Smooth muscle cell (in vitro differentiated cells): ENCODE measurements at regions not wholly inside any gene's neighbourhood (a gene's known extent, or its start where the extent isn't known, plus 50 kb on each side); places are given as distances from the start of the nearest gene placed in this dataset.

Experiments
- DNase-seq: peaks from one replicate; lab custom pipeline; 2025; ENCODE audit not compliant: unreplicated experiment; lab: John Stamatoyannopoulos, UW
- H2AFZ ChIP-seq: fragments of 200-600 bp; sonication (generic); 2 replicates; pipeline ENCODE4 v1.6.0; 2016; ENCODE audit warnings: antibody characterized with exemption, low read depth, mild to moderate bottlenecking
- H3F3A ChIP-seq: fragments of 200-600 bp; sonication (generic); 2 replicates; pipeline ENCODE4 v1.6.0; 2017; ENCODE audit warnings: antibody characterized with exemption, low read depth
- H3K27ac ChIP-seq: fragments of 200-600 bp; sonication (generic); 2 replicates; pipeline ENCODE4 v1.5.1; 2016; ENCODE audit warnings: low read depth, mild to moderate bottlenecking
- H3K27me3 ChIP-seq: fragments of 200-600 bp; sonication (generic); 2 replicates; pipeline ENCODE4 v1.6.1; 2016; ENCODE audit warnings: low read depth, mild to moderate bottlenecking
- H3K36me3 ChIP-seq: fragments of 200-600 bp; sonication (generic); 2 replicates; pipeline ENCODE4 v1.5.1; 2016; ENCODE audit warnings: low read depth
- H3K4me1 ChIP-seq: fragments of 200-600 bp; sonication (generic); 2 replicates; pipeline ENCODE4 v1.5.1; 2016; ENCODE audit warnings: low read depth
- H3K4me2 ChIP-seq: fragments of 200-600 bp; sonication (generic); 2 replicates; pipeline ENCODE4 v1.6.0; 2016; ENCODE audit warnings: mild to moderate bottlenecking
- H3K4me3 ChIP-seq: fragments of 200-600 bp; sonication (generic); 2 replicates; pipeline ENCODE4 v1.5.1; 2016; ENCODE audit warnings: mild to moderate bottlenecking
- H3K79me2 ChIP-seq: fragments of 200-600 bp; sonication (generic); 2 replicates; pipeline ENCODE4 v1.6.0; 2016; ENCODE audit warnings: low read depth, mild to moderate bottlenecking
- H3K9ac ChIP-seq: fragments of 200-600 bp; sonication (generic); 2 replicates; pipeline ENCODE4 v1.6.0; 2016; ENCODE audit warnings: low read depth
- H3K9me3 ChIP-seq: fragments of 200-600 bp; sonication (generic); replicated peaks from 2 replicates; pipeline ENCODE4 v1.5.1; 2016; ENCODE audit warnings: low read depth
- H4K20me1 ChIP-seq: fragments of 200-600 bp; sonication (generic); 2 replicates; pipeline ENCODE4 v1.6.0; 2016; ENCODE audit warnings: low read depth
- WGBS: methylation state at CpG from one replicate; pipeline ENCODE4 v1.1.7; 2016; ENCODE audit warnings: low lambda C conversion rate; 5-methylcytosine and 5-hydroxymethylcytosine counted together
- TF ChIP-seq, protein P1 (sequence below): fragments of 200-600 bp; sonication (generic); IDR thresholded peaks from 2 replicates; pipeline ENCODE4 v1.5.1; 2017; ENCODE audit warnings: borderline replicate concordance, mild to moderate bottlenecking, antibody characterized with exemption; ENCODE audit not compliant: insufficient read depth, poor library complexity, severe bottlenecking

DNA sequence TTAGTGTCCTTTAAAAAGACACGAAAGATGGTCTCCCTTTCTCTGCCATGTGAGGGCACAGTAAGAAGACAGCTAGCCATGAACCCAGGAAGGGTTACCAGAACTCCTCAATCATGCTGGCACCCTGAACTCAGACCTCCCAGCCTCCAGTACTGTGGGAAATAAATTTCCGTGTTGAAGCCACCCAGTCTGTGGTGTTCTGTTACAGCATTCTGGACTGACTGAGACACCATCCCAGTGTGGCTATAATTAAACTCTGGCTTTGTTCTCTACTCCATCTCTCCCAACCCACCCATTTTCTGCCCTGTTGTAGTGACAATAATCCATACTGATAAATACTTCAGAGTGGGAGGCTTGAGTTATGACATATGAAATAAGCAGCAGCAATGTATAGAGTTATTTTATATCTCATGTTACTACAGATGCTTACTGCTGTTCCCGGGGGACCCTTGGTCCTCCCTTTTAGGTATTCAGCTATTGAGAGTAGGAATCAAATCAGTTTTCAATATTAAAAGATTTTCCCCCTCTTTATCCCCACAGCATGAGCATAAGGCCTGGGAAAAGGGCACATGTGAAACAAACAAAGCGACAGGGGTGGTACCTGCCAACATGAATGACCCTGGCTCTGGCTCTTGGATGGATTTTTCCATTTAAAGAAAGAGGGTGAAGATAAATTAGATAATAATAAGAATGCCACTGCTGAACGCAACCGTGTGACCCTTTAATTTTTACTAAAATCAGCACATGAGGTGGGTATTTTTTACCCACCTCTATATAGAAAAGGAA is 224.3 kb upstream of the SLC35B3 start:
- no peaks in the 10 kb centered on the region for H3K4me1 ChIP-seq
- no peak for DNase-seq
- no peaks in the 10 kb centered on the region for H3K36me3 ChIP-seq
- no peaks in the 10 kb centered on the region for H3K27me3 ChIP-seq
- H3K4me2 ChIP-seq = no peak overlapping the region
- no peaks in the 10 kb centered on the region for H3K79me2 ChIP-seq
- no peak overlapping the region for H3K9ac ChIP-seq
- 93% methylated on average over 6 of the region's 6 CpGs for WGBS
- no peak overlapping the region for H3K4me3 ChIP-seq
- TF ChIP-seq, protein P1, sequence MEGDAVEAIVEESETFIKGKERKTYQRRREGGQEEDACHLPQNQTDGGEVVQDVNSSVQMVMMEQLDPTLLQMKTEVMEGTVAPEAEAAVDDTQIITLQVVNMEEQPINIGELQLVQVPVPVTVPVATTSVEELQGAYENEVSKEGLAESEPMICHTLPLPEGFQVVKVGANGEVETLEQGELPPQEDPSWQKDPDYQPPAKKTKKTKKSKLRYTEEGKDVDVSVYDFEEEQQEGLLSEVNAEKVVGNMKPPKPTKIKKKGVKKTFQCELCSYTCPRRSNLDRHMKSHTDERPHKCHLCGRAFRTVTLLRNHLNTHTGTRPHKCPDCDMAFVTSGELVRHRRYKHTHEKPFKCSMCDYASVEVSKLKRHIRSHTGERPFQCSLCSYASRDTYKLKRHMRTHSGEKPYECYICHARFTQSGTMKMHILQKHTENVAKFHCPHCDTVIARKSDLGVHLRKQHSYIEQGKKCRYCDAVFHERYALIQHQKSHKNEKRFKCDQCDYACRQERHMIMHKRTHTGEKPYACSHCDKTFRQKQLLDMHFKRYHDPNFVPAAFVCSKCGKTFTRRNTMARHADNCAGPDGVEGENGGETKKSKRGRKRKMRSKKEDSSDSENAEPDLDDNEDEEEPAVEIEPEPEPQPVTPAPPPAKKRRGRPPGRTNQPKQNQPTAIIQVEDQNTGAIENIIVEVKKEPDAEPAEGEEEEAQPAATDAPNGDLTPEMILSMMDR = no peak
- H3F3A ChIP-seq = no peaks in the 10 kb centered on the region
- no peak overlapping the region for H2AFZ ChIP-seq
- no peaks in the 10 kb centered on the region for H3K9me3 ChIP-seq
- no peak overlapping the region for H3K27ac ChIP-seq
- no peaks in the 10 kb centered on the region for H4K20me1 ChIP-seq

DNA sequence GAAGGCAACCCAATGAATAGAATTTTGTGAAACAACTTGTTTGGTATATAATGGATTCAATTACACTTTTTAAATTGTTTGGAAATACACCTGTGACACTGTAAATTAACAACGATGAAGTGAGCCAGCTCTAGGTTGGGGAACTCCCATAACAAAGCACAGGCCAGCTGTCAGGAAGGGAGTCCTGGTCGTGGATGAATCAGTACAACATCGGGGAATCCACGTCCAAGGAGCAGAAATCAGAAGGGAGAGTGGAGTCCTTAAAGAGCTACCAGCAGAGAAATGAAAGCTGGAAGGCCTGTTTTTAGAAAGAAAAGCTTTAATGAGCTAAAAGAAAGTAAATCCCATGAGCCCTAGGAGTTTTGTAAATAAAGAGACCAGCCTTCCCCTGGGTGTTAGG is 223.1 kb upstream of the SLC35B3 start:
- TF ChIP-seq, protein P1 = no peak
- DNase-seq = no peak
- Histone ChIP-seq H3K27ac (peak overlapping the region; percentile 4), H2AFZ (peak overlapping the region; percentile 14), H3K36me3 (no peaks in the 10 kb centered on the region), H3K79me2 (no peaks in the 10 kb centered on the region), H3K4me1 (no peaks in the 10 kb centered on the region), H3K27me3 (no peaks in the 10 kb centered on the region), H3K9me3 (no peaks in the 10 kb centered on the region), H3F3A (no peaks in the 10 kb centered on the region), H3K4me3 (no peak overlapping the region), H4K20me1 (no peaks in the 10 kb centered on the region), H3K4me2 (no peak overlapping the region), H3K9ac (no peak overlapping the region)
- WGBS = 33% methylated on average over 4 of the region's 4 CpGs

DNA sequence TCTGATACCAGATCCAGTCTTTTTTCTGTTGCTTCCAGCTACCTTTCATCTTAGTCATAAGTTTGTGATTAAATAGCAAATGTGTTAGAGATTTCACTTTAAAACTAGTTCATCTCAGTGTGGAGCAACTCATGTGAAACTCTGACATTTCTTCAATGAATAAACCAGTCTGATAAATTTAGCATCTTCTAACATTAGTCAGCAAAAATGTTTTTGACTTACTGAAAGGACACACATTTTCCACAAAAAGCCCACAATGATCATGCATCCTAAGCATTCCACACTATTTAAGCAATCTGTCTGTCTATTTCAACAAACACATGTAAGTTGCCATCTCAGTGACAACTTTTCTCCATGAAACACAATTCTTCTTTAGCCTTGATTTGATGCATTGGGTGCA is 222.2 kb upstream of the SLC35B3 start:
- H3K27ac ChIP-seq = no peak overlapping the region
- DNase-seq = no peak
- H3K27me3 ChIP-seq = no peaks in the 10 kb centered on the region
- H3K9ac ChIP-seq = no peak overlapping the region
- no peak overlapping the region for H3K4me2 ChIP-seq
- TF ChIP-seq, protein P1 = no peak
- no peaks in the 10 kb centered on the region for H3K4me1 ChIP-seq
- no peaks in the 10 kb centered on the region for H3K79me2 ChIP-seq
- H2AFZ ChIP-seq = no peak overlapping the region
- H3K4me3 ChIP-seq = no peak overlapping the region
- no peaks in the 10 kb centered on the region for H3K36me3 ChIP-seq
- H4K20me1 ChIP-seq = no peaks in the 10 kb centered on the region
- H3K9me3 ChIP-seq = no peaks in the 10 kb centered on the region
- H3F3A ChIP-seq = no peaks in the 10 kb centered on the region
